Lung (tissue), 11 donors: ENCODE measurements at regions not wholly inside any gene's neighbourhood (a gene's known extent, or its start where the extent isn't known, plus 50 kb on each side); places are given as distances from the start of the nearest gene placed in this dataset.
"Not testable (repeated sequence)": the region's sequence is repeated elsewhere in the genome, so short reads cannot be mapped to it uniquely, and the experiment has no call there.

Experiments used
- ATAC-seq: fragments of 200-7000 bp; cut with Tn5 transposase; one replicate; pipeline ENCODE4 v1.9.1; 2020; ENCODE audit warnings: moderate number of reproducible peaks; ENCODE audit not compliant: insufficient read depth, low FRiP score
- DNase-seq, 3 donors: peaks; one replicate each; pipeline ENCODE4 v3.0.0-alpha.2; 2013 to 2017
- H3K27ac ChIP-seq, 2 donors: one replicate each; pipeline ENCODE4 v1.5.1; 2013; ENCODE audit warnings: mild to moderate bottlenecking in 2 of 2, moderate library complexity in 2 of 2, control low read depth in 1 of 2, inconsistent platforms in 1 of 2, low read depth in 1 of 2, low read length in 1 of 2
- H3K27me3 ChIP-seq, 3 donors: one replicate each; pipeline ENCODE4 v1.5.1; 2013; ENCODE audit warnings: low read length in 2 of 3; ENCODE audit not compliant: control insufficient read depth in 3 of 3, insufficient read depth in 3 of 3
- H3K36me3 ChIP-seq, 4 donors: one replicate each; pipeline ENCODE4 v1.5.1; 2013; ENCODE audit warnings: low read length in 4 of 4, mild to moderate bottlenecking in 1 of 4, moderate library complexity in 1 of 4; ENCODE audit not compliant: control insufficient read depth in 4 of 4, insufficient read depth in 4 of 4
- H3K4me1 ChIP-seq, 5 donors: one replicate each; pipeline ENCODE4 v1.5.1; 2013; ENCODE audit warnings: low read length in 5 of 5, mild to moderate bottlenecking in 2 of 5, moderate library complexity in 1 of 5; ENCODE audit not compliant: control insufficient read depth in 5 of 5, insufficient read depth in 5 of 5
- H3K4me3 ChIP-seq: one replicate; pipeline ENCODE4 v1.5.1; 2013; ENCODE audit warnings: mild to moderate bottlenecking, control low read depth, moderate library complexity
- H3K9ac ChIP-seq, 2 donors: one replicate each; pipeline ENCODE4 v1.5.1; 2013; ENCODE audit warnings: low read length in 2 of 2, control low read depth in 1 of 2; ENCODE audit not compliant: insufficient read depth in 1 of 2
- H3K9me3 ChIP-seq, 4 donors: one replicate each; pipeline ENCODE4 v1.5.1; 2013; ENCODE audit warnings: low read length in 3 of 4, mild to moderate bottlenecking in 1 of 4, moderate library complexity in 1 of 4; ENCODE audit not compliant: control insufficient read depth in 4 of 4, insufficient read depth in 3 of 4
- CTCF ChIP-seq: IDR thresholded peaks from 2 replicates; pipeline ENCODE4 v1.5.1; 2012; ENCODE audit warnings: mild to moderate bottlenecking; ENCODE audit errors: control extremely low read depth, extremely low read depth
- WGBS, 2 donors: extraction: QIAGEN DNeasy Blood & Tissue Kit; methylation state at CpG; one replicate each; pipeline ENCODE4 v1.1.7; 2013; 5-methylcytosine and 5-hydroxymethylcytosine counted together
- donor health status: control.
- donor health status: control.
- donor health status: Bipolar disorder and iron deficiency.
- donor health status: healthy.
- donor health status: DM: yes; HTN: yes; CAD: no.

GRCh38 chr10:3876350-3876962, 91.4 kb upstream of the KLF6 start:
- ATAC-seq: no peak
- Histone ChIP-seq H3K4me3 (no peak overlapping the region), H3K4me1 (peaks cover 0 to 4% (median 0%) of the 10 kb centered on the region in 5 donors), H3K9ac (no peak overlapping the region), H3K27ac (peak overlapping the region in 1 of 2 donors; percentile 17), H3K9me3 (no peaks in the 10 kb centered on the region), H3K36me3 (no peaks in the 10 kb centered on the region), H3K27me3 (no peaks in the 10 kb centered on the region)
- no peak for TF ChIP-seq CTCF
- no peak for DNase-seq
- WGBS, 2 donors: 85 to 87% methylated on average over 8 of the region's 8 CpGs

- Histone ChIP-seq H3K36me3 (no peaks in the 10 kb centered on the region), H3K9ac (no peak overlapping the region), H3K4me3 (no peak overlapping the region), H3K4me1 (peaks cover 0 to 4% (median 0%) of the 10 kb centered on the region in 5 donors), H3K9me3 (no peaks in the 10 kb centered on the region), H3K27me3 (no peaks in the 10 kb centered on the region), H3K27ac (no peak overlapping the region)
- DNase-seq (no peak), ATAC-seq (no peak)
- no peak for TF ChIP-seq CTCF
- 87 to 90% methylated on average over 3 of the region's 3 CpGs for WGBS, 2 donors
Measured at GRCh38 chr10:3875842-3876235, 90.8 kb upstream of the KLF6 start.

GRCh38 chr10:3874990-3875841, 90.2 kb upstream of the KLF6 start:
- DNase-seq (peak in 1 of 3 donors; percentile 18), ATAC-seq (no peak)
- H3K9me3 ChIP-seq: no peaks in the 10 kb centered on the region
- no peaks in the 10 kb centered on the region for H3K36me3 ChIP-seq
- no peak overlapping the region for H3K9ac ChIP-seq
- no peaks in the 10 kb centered on the region for H3K27me3 ChIP-seq
- 50 to 72% methylated on average over 6 of the region's 6 CpGs for WGBS, 2 donors
- peak overlapping the region in 1 of 2 donors; percentile 67 for H3K27ac ChIP-seq
- H3K4me3 ChIP-seq: no peak overlapping the region
- H3K4me1 ChIP-seq: peaks cover 0 to 4% (median 0%) of the 10 kb centered on the region in 5 donors
- no peak for TF ChIP-seq CTCF

- not testable (repeated sequence) for DNase-seq, H3K27me3 ChIP-seq
Measured at GRCh38 chr10:3874610-3874989, 89.6 kb upstream of the KLF6 start.

More at GRCh38 chr10:3874610-3874989, 89.6 kb upstream of the KLF6 start:
- 69 to 80% methylated on average over 4 of the region's 4 CpGs for WGBS, 2 donors
- ATAC-seq, H3K36me3 ChIP-seq, H3K9ac ChIP-seq, H3K4me3 ChIP-seq, H3K4me1 ChIP-seq, H3K9me3 ChIP-seq: not testable (repeated sequence)
- peak overlapping the region in 1 of 2 donors; percentile 28 for H3K27ac ChIP-seq
